ENCODE measurements at regions not wholly inside any gene's neighbourhood (a gene's known extent, or its start where the extent isn't known, plus 50 kb on each side); places are given as distances from the start of the nearest gene placed in this dataset.
"Not testable (repeated sequence)": the region's sequence is repeated elsewhere in the genome, so short reads cannot be mapped to it uniquely, and the experiment has no call there.

- Mint-ChIP-seq H3K9me3 (no peaks in the 10 kb centered on the region), H3K4me1 (no peaks in the 10 kb centered on the region), H3K27me3 (peaks cover 9% of the 10 kb centered on the region), H3K4me3 (no peak overlapping the region), H3K36me3 (ENCODE audit: low read depth) (no peaks in the 10 kb centered on the region), H3K27ac (no peak overlapping the region)
- intact Hi-C loops (cut with micrococcal nuclease), result no loop called here
- ATAC-seq (ENCODE audit: low read depth), result no peak
- DNase-seq, result no peak
- ChIA-PET POLR2A (interaction anchor here (0.7 kb wide), 1 partner anchor 72 kb away, joined by 6 read pairs; no protein-coding TSS in a partner anchor), CTCF (no interaction called here)
- no peak for TF ChIP-seq CTCF (IDR thresholded peaks at IDR 0.05)
Observed at GRCh38 chr12:67890726-67891258, 98.5 kb upstream of the IFNG-AS1 start.

GRCh38 chr12:67891596-67891995, 97.7 kb upstream of the IFNG-AS1 start:
- Mint-ChIP-seq H3K27me3 (peaks cover 9% of the 10 kb centered on the region), H3K4me1 (no peaks in the 10 kb centered on the region), H3K36me3 (ENCODE audit: low read depth) (no peaks in the 10 kb centered on the region), H3K4me3 (no peak overlapping the region), H3K27ac (no peak overlapping the region), H3K9me3 (no peaks in the 10 kb centered on the region)
- no peak for DNase-seq
- intact Hi-C loops (cut with micrococcal nuclease), result no loop called here
- POLR2A ChIA-PET, result no interaction called here
- no peak for TF ChIP-seq CTCF (IDR thresholded peaks at IDR 0.05)
- no peak for ATAC-seq (ENCODE audit: low read depth)
- CTCF ChIA-PET, result interaction anchor here (1.8 kb wide), 1 partner anchor 51 kb away, joined by 4 read pairs; no protein-coding TSS in a partner anchor

- no peak for TF ChIP-seq CTCF (IDR thresholded peaks at IDR 0.05)
- intact Hi-C loops (cut with micrococcal nuclease), result no loop called here
- no peaks in the 10 kb centered on the region for H3K9me3 Mint-ChIP-seq
- no peak for ATAC-seq (ENCODE audit: low read depth)
- ChIA-PET POLR2A (no interaction called here), CTCF (interaction anchor here (1.8 kb wide), 1 partner anchor 51 kb away, joined by 4 read pairs; no protein-coding TSS in a partner anchor)
- H3K4me1 Mint-ChIP-seq, result no peaks in the 10 kb centered on the region
- peaks cover 8% of the 10 kb centered on the region for H3K27me3 Mint-ChIP-seq
- H3K36me3 Mint-ChIP-seq (ENCODE audit: low read depth), result no peaks in the 10 kb centered on the region
- no peak overlapping the region for H3K27ac Mint-ChIP-seq
- H3K4me3 Mint-ChIP-seq, result no peak overlapping the region
- DNase-seq, result no peak
Observed at GRCh38 chr12:67892259-67893021, 96.8 kb upstream of the IFNG-AS1 start.

GRCh38 chr12:67893022-67893580, 96.1 kb upstream of the IFNG-AS1 start:
- no peak overlapping the region for H3K27ac Mint-ChIP-seq
- intact Hi-C loops (cut with micrococcal nuclease), result no loop called here

GRCh38 chr12:67900418-67900817, 88.8 kb upstream of the IFNG-AS1 start:
- H3K9me3 Mint-ChIP-seq; DNase-seq; H3K4me1 Mint-ChIP-seq; POLR2A ChIA-PET; H3K36me3 Mint-ChIP-seq (ENCODE audit: low read depth); CTCF ChIA-PET; intact Hi-C loops (cut with micrococcal nuclease); ATAC-seq (ENCODE audit: low read depth); H3K4me3 Mint-ChIP-seq; H3K27ac Mint-ChIP-seq; H3K27me3 Mint-ChIP-seq: not testable (repeated sequence)

More at GRCh38 chr12:67893022-67893580, 96.1 kb upstream of the IFNG-AS1 start:
- DNase-seq (no peak), ATAC-seq (ENCODE audit: low read depth) (no peak)
- CTCF ChIA-PET, result interaction anchor here (1.8 kb wide), 1 partner anchor 50 kb away, joined by 4 read pairs; no protein-coding TSS in a partner anchor
- H3K9me3 Mint-ChIP-seq, result no peaks in the 10 kb centered on the region
- POLR2A ChIA-PET, result no interaction called here
- no peak for TF ChIP-seq CTCF (IDR thresholded peaks at IDR 0.05)
- H3K4me3 Mint-ChIP-seq, result no peak overlapping the region
- H3K27me3 Mint-ChIP-seq, result peaks cover 8% of the 10 kb centered on the region
- no peaks in the 10 kb centered on the region for H3K4me1 Mint-ChIP-seq
- H3K36me3 Mint-ChIP-seq (ENCODE audit: low read depth), result no peaks in the 10 kb centered on the region

Measured in activated B cell treated with CpG ODN at 0.5 μM for 24 hours (primary cell).